Stimulated activated CD4-positive, alpha-beta T cell treated with anti-CD3 and anti-CD28 coated beads, Interleukin-4, amount 100 ng/mL, for 1 hour (primary cell): ENCODE measurements at regions not wholly inside any gene's neighbourhood (a gene's known extent, or its start where the extent isn't known, plus 50 kb on each side); places are given as distances from the start of the nearest gene placed in this dataset.
A peak's percentile ranks its signal among the peaks of the same experiment; 100 is the strongest.
"Not testable (repeated sequence)": the region's sequence is repeated elsewhere in the genome, so short reads cannot be mapped to it uniquely, and the experiment has no call there.

Experiments
- DNase-seq: peaks from one replicate; pipeline ENCODE4 v3.0.0-alpha.2; 2020

DNA sequence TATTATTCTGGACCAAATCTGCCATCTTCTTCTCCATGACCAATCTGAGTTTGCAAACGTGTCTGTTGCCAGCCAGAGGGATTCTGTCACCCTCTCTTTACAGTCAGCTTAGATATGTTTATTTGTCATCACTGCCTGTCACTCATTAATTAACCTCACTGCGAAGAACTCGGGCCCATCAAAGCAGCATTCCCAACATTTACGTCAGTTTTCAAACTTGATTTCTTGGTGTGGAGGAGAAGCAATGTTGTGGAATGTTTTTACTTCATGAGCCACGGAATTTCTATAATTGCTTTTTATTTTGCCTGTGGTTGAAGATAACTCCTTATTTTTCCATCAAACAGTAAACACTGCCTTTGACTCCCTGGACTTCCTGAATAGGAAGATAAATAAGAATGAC lies 91.8 kb upstream of the CNKSR3 start:
- DNase-seq, result no peak

DNA sequence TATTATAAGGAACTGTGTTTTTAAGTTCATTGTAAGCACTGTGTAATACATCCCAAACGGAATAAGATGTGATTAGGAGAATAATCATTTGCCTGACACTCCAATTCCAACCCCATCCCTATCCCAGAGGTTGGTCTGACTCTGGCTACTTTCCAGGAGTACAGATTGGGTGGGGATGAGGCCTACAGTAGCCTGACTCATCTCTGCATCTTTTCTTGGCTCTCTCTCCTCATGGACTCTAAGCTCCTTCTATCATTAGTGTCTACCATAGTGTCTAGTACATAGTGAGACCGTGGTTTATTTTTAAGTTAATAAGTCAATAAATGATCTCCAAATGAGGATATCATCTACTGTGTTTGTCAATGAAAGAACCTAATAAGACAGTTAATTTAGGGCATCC lies 92.2 kb upstream of the CNKSR3 start:
- no peak for DNase-seq

DNA sequence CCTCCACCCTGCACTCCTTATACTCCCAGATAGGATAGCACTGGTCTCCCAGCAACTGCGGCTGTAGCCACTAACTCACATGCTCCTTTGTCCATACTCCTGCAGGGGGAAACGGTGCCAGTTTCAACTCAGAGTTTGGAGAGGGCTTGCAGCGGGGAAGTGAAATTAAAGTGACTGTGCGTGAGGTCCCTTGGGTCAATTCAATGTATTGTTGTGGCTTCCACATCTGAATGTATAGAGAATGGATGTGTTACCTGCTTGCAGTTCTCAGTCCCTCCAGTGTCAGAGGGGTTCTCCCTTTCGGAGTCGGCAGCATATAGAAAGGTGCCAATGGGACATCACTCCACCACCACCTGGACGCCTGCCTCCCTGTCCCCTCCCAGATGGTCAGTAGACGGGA lies 93.6 kb upstream of the CNKSR3 start:
- DNase-seq, result no peak

DNA sequence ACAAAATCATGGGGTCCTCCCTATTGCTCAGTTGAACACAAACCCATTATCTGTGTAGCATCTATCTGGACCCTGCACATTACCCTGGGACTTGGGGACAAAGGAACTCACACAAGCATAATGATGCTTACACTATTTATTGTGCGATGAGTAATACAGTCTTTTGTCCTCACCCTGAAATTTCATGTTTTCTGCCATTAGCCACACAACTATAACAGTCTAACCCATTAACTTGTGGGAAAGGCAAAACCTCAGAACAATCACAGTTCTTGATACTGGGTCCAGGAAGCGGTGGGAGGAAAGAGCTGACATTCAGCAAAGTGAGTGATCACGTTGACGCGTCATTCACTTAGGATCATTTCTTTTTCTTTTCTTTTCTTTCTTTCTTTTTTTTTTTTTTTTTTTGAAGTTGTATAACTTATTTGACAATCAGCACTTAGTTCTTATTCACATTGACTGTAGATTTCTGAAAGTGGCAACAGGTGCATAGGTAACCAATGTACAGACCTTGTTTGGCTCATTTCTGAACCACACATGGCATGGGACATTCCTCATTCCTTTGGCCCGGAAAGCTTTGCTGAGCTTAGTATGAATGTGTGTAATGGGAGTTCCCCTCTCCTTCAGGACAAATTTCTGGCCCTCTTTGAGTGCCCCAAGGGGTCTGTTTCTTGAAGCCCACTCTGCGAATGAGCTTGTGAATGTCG lies 94.8 kb upstream of the CNKSR3 start:
- DNase-seq, result peak; percentile 5

DNA sequence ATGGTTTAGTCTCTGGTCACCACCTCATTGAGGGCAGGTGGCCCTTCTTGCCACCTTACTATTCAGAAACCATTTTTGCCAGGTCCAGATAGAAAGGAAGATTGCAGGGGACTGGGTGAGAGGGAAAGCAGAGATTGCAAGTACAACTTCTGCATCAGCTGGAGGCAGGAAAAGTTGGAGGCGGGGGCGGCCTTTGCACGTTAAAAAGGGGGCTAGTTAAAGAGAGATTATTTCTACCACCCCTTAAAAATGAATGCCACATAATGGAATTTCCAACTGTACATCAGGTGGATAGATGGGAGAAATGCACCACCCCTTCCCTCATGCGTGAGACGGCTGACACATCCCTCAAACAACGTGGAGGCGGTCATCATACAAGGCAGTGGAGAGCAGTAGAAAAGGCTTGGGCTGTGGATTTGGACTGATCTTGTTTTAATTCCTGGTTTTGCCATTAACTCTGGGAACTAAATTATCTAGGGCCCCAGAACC lies 95.4 kb upstream of the CNKSR3 start:
- no peak for DNase-seq

DNA sequence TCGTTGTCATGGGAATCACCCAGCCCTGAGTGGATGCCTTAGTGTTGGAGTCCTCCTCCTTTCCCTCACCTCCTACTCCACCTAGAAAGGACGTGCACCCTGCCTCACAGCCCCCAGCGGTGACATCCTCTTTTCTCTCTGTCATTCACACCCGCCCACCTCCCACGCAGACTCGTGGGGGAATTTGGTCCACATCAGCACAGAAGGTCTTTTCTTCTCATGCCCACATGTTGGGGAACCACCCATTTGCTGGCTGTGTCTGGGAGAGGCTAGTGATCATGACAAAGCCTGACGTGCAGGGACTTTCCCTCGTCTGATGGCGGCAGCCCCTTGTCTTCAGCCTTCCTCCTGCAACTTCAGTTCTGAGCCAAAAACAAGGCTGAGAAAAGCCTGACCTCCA lies 96.0 kb upstream of the CNKSR3 start:
- DNase-seq, result peak; percentile 84

DNA sequence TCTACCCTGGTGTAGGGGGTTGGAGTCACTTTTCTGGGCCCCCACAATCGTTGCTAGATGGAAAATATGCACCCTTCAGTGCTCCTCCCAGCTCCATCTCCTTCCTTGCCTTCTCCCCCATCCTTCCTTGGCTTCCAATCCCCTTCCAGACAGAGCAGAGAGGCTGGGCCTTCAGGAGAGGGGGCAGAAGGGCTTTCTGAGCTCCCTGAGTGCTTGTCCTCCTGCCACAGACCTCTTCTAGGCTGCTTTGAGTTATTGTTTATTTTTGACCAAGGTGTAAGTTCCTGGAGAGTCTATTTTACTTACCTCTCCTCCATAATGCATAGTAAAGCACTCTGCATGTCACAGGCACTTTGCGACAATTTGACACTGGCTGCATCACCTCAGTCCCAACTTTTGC lies 96.4 kb upstream of the CNKSR3 start:
- DNase-seq, result no peak

DNA sequence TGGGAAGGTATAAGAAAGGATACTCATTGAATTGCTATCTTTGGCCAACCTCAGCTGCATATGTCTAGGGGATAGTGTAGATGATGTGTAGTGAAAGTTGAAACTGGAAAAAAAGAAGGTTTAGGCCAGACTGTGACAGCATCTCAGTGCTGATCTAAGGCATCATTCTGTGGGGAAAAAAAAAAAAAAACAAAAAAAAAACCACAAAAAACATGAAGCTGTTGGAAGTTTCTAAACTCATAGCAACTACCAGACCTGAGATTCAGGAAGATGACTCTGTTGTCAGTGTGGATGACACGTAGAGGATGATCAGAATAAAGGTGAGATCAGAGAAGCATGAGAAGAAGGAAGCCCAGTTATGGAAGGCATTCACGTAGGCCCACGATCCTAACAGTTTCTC lies 100.8 kb upstream of the CNKSR3 start:
- DNase-seq, result no peak

DNA sequence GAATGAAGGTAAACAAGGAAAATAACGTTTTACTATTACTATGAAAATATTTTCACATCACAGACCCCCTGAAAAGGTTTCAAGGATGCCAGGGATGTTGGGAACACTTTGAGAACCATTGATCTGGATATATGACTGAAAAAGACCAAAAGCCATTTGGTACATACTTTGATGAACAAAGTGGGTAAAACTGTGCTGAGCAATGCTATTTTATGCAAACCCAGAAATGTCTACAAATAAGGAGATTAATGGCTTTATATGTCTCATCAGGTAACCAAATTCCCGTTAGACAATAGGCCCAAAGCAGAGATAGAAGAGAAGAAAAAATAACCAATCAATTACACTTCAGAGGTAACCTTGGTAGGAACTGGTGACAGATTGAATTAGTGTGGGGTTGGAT lies 101.4 kb upstream of the CNKSR3 start:
- DNase-seq, result no peak

DNA sequence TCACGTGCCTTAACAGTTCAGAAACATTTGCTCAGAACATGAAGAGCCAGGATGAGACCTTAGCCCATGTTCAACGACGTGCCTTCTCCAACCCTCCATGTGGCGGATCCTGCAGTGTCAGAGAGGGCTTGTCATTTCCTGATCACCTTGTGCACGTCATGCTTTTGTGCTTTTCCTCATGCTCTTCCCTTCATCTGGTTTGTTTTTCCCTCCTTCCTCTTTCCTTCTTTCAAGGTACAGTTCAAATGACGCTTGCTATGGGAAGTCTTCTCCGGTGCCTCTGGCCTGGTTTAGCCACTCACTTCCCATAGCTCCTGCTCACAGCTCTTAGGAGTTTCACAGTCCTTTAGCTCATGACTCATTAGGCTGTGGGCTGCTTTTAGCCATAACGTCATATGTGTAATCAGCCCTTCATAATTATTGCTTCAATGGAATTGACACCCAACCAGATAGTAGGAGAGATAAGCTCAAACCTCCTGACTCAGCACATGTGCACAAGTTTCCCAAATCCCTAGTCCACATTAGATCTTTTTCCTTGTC lies 102.7 kb upstream of the CNKSR3 start:
- DNase-seq, result no peak

DNA sequence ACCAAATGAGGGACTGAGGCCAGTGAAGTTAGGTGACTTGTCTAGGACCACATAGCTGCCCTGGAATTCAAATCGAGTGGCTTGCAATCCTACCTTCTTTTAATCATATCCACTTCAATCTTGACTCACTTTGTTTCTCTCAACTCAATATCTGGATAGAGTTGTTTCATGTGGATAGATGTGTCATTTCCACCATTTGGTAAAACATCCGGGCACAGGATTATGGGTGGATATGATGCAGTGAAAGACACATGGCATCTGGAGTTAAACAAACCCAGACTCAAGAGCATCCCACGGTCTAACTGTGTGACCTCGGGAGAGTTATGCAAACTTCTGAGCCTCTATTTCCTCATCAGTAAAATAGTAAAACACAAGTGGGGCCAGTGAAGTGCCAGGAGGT lies 103.6 kb upstream of the CNKSR3 start:
- no peak for DNase-seq

DNA sequence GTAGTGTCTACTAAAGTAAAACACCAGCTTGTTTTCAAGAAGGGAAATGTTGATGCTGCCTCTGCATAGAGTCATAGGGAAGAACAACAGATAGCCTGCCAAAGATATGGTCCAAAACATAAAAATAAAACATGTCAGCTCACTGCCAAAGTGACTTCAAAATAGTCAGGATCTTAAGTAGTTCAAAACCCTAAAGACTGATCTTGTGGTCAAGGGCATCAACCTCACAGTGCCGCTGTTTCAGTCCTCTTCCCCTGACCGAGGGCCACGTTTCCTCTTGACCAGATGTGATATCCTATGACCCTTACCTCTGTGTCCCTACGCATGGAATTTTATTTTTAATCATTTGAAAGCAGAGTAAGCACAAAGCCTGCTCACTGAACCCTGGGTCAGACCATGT lies 104.2 kb upstream of the CNKSR3 start:
- no peak for DNase-seq

DNA sequence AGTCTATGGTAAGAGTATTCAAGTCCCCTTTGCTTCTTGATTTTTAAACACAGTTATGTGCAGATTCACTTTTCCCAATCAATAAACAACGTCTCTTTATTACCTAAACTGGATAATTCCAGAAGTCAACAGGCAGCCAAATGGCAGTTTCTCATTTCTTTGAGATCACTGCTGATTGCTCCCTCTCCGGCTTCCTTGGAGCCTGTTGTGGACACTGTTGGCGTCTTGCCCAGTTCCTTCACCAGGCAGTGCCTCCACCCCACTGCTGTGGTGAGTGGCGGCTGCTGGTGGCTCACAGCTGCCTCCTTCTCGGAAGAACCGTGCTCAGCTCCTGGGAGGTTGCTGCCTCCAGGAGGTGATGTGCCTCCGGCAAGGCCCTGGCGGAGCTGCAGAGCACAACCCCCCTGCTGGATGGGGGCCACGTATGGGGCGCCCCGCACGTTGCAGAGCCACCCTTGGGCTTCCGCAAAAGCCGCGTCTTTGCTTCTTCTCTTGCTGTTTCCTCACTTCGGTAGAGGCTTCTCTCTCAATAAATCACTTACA lies 105.1 kb upstream of the CNKSR3 start:
- DNase-seq, result no peak

DNA sequence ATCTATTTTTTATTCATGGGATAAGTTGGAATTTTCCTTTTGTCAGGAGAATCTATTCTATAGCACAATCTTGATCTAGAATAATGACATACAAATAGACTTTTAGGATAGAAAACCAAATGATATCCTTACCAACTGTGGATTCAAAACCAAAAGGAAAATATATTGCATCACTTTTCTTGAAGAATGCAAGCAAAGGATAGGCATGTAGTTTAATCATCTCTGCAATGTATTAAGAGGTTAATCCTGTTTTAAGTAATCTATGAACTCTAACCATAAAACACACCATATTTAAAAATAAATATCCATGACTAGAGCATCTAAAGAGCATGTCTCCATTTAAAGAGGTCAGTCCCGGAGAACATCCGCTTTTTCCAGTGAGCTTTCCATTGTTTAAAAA lies 106.7 kb upstream of the CNKSR3 start:
- no peak for DNase-seq

DNA sequence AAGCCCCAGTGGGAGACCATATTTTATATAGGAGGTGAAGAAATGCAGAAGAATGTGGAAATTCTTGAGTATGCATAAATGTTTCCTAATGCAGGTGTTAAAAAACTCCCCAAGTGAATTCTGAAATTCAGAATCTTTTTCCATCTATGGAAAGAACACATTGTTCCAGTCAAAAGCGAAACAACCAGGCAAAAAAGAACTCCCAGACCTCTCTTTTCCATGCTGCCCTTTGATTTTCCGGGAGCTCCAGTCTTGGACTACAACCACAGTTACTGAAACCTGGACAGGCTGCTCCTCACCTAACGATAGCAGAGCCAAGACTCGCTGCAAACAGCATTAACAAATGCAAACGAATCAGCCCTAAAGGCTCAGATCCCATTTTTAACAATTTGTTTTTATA lies 108.7 kb upstream of the CNKSR3 start:
- DNase-seq, result no peak

DNA sequence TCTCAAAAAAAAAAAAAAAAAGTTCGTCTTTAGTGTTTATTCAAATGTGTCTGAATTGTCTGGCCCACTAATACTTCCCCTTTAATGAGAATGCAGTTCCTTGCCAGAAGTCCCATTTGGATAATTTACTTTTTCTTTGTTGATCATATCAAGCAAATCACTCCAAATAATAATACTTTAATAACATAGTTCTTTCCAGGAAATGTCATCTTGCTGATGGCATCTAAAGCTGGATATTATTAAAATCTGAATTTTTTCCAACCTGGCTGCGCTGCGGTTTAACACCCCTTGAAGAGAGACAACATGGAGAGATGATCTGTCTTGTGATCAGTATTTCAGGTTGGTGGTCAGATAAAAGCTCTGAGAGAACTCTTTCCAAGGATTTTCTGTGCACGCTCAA lies 111.2 kb upstream of the CNKSR3 start:
- DNase-seq, result no peak

DNA sequence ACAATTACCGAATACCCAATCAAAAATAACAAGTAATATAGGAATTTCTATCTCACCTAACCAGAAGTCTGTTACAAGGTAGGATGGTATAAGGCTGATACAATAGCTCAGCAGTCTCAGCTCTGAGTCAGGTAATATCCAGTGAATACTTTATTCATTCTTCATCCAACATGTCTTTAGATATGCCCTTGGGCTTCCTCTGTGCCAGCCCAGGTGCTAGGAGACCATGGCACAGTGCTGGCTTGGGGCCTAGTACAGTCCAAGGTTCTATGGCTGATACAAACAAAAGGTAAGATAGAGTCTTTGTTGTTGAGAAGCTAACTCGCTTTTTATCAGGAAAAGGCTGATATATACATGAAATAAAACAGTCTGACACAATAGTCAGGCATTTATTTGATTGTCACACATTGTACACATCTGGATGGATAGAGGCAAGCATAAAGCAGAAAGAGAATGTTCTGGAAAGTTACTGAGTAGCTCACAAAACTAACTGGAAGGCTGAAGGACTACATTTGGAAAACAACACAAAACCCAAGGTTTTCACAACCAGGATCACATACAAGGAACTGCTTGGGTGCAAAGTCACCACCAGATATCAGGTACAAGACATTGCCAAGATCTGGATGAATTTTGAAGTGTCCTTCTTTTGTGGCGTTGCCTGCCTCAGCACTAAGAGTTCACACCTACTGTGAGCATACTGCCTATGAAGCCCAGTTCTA lies 110.4 kb upstream of the SCAF8 start:
- DNase-seq, result no peak

DNA sequence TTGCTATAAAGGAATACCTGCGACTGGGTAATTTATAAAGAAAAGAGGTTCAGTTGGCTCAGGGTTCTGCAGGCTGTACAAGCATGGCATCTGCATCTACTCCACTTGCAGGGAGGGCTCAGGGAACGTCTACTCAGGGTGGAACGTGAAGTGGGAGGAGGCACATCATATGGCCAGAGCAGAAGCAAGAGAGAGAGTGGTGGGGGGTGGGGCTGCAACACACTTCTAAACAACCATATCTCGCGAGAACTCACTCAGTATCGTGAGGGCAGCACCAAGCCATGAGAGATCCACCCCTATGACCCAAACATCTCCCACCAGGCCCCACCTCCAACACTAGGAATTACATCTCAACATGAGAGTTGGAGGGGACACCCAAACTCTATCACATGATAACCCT lies 109.8 kb upstream of the SCAF8 start:
- no peak for DNase-seq

DNA sequence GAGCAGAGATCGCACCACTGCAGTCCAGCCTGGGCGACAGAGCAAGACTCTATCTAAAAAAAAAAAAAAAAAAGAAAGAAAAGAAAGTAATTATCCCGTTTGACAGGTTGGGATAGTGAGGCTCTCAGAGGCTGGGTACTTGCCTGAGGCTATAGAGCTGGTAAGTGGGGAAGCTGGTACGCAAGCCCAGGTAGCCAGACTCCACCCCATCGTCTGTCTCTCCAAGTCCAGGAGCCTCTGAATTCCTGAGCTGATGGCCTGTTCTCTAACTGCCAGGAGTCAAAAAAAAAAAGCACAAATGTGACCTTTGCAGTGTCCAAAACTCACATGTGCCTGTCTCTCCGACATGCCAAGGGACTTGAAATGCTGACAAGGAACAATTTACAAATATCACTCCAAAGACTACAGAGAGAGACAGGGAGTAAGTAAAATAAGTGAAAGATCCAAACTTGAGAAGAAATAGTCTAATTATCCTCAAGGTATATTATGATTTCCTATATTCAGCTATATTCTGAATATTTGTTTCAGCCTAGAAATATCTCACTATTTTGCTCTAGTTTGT lies 109.1 kb upstream of the SCAF8 start:
- DNase-seq, result no peak

DNA sequence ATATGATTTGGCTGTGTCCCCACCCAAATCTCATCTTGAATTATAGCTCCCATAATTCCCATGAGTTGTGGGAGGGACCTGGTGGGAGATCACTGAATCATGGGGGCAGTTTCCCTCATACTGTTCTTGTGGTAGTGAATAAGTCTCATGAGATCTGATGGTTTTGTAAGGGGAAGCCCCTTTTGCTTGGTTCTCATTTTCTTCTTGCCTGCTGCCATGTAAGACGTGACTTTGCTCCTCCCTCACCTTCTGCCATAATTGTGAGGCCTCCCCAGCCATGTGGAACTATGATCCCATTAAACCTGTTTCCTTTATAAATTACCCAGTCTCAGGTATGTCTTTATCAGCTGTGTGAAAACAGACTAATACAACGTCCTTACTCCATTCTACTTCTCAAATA lies 108.5 kb upstream of the SCAF8 start:
- not testable (repeated sequence) for DNase-seq

DNA sequence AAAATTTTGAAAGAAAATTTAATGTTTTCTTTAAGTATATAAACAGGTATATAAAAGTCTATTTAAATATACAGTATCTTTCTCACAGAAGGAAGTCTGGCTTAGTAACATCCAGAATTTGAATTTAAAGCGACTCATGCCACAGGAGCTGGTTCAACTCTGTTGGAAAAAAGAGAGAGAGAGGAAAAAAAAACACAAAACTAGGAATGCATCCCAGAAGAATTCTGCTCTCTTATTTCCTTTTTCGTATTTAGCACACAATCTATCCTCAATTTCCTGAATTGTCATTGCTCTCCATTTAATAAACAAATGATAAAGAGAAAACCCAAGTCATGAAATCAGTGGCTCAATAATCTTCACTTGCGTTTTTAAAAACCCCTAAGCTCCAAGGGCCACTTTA lies 107.5 kb upstream of the SCAF8 start:
- no peak for DNase-seq

DNA sequence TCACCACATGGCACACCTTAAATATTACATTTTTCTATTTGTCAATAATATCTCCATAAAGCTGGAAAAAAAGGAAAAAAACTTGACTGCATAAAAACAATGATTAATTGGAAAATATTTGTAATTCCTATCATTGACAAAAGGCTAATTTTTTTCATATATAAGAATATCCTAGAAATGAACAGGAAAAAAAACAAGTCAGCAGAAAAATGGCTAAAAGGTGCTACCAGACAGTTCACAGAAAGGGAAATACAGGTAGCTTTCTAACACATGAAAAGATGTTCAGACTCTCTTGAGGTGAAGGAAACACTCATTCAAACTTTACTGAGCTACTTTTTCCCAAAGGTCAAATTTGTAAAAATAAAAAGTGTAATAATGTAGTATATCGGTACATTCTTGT lies 104.1 kb upstream of the SCAF8 start:
- DNase-seq, result no peak

DNA sequence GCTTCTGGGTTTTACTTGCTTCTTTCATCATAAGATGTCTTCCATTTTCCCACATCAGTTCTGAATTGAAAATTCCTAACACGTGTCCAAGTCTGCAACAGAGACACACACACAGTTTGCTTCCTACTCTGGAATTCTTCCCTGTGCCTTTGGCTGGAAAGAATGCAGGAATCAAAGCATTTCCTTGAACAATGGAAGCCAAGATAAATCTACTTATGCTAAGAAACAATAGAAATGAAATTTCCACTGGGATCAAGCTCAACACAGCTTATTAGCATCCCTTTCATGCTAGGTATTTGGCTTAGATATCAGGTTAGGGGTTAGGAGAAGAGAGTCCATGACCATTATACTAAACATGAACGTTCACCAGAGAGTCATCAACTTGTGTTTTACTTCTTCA lies 101.1 kb upstream of the SCAF8 start:
- DNase-seq, result no peak

DNA sequence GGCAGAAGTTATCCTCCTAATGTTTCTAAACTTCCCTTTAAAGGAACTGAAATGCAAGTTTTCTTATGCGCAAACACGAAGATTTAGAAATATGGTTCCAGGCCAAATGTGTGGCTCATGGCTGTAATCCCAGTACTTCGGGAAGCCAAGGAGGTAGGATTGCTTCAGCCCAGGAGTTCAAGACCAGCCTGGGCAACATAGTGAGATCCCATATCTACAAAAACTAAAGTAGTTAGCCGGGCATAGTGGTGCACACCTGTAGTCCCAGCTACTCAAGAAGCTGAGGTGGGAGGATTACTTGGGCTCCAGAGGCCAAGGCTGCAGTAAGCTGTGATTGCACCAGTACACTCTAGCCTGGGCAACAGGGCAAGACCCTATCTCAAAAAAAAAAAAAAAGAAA lies 95.8 kb upstream of the SCAF8 start:
- DNase-seq, result no peak
